H9 (cell line): ENCODE measurements at regions not wholly inside any gene's neighbourhood (a gene's known extent, or its start where the extent isn't known, plus 50 kb on each side); places are given as distances from the start of the nearest gene placed in this dataset.

ENCODE experiments used
- DNase-seq: peaks from one replicate; pipeline ENCODE4 v3.0.0-alpha.2; 2017
- H2AFZ ChIP-seq: one replicate; pipeline ENCODE4 v1.6.1; 2013; ENCODE audit warnings: mild to moderate bottlenecking, low read length, control low read depth, moderate library complexity
- H2AK5ac ChIP-seq: 2 replicates; pipeline ENCODE4 v1.6.1; 2013; ENCODE audit warnings: low read length, control low read depth, mixed read lengths; ENCODE audit not compliant: insufficient read length
- H2BK120ac ChIP-seq: one replicate; pipeline ENCODE4 v1.6.1; 2013; ENCODE audit warnings: low read depth, mild to moderate bottlenecking, low read length, control low read depth, inconsistent platforms; ENCODE audit not compliant: poor library complexity, severe bottlenecking
- H2BK12ac ChIP-seq: 2 replicates; pipeline ENCODE4 v1.6.1; 2013; ENCODE audit warnings: low read length, control low read depth, mixed read lengths, low read depth; ENCODE audit not compliant: insufficient read length
- H2BK15ac ChIP-seq: 2 replicates; pipeline ENCODE4 v1.6.1; 2013; ENCODE audit warnings: low read depth, low read length, control low read depth
- H2BK20ac ChIP-seq: one replicate; pipeline ENCODE4 v1.6.1; 2013; ENCODE audit warnings: low read depth, mild to moderate bottlenecking, low read length, control low read depth, inconsistent platforms; ENCODE audit not compliant: poor library complexity, severe bottlenecking
- H2BK5ac ChIP-seq: 2 replicates; pipeline ENCODE4 v1.6.1; 2013; ENCODE audit warnings: low read length, control low read depth, mixed read lengths; ENCODE audit not compliant: insufficient read length
- H3K14ac ChIP-seq: 2 replicates; pipeline ENCODE4 v1.6.1; 2013; ENCODE audit warnings: low read length, control low read depth; ENCODE audit not compliant: insufficient read depth
- H3K18ac ChIP-seq: 2 replicates; pipeline ENCODE4 v1.6.1; 2013; ENCODE audit warnings: low read depth, mild to moderate bottlenecking, mixed read lengths, low read length, control low read depth; ENCODE audit not compliant: insufficient read length
- H3K23ac ChIP-seq: 2 replicates; pipeline ENCODE4 v1.6.1; 2013; ENCODE audit warnings: low read length, control low read depth, mixed read lengths, low read depth; ENCODE audit not compliant: insufficient read length
- H3K23me2 ChIP-seq: 2 replicates; pipeline ENCODE4 v1.6.1; 2013; ENCODE audit warnings: low read depth, mild to moderate bottlenecking, mixed read lengths, low read length, control low read depth; ENCODE audit not compliant: insufficient read length, poor library complexity, severe bottlenecking
- H3K27ac ChIP-seq: 2 replicates; pipeline ENCODE4 v1.5.1; 2013; ENCODE audit warnings: low read length, control low read depth, mixed read lengths, low read depth; ENCODE audit not compliant: insufficient read length
- H3K27me3 ChIP-seq: 2 replicates; pipeline ENCODE4 v1.6.1; 2013; ENCODE audit warnings: low read length, control low read depth, inconsistent platforms; ENCODE audit not compliant: insufficient read depth
- H3K4ac ChIP-seq: 2 replicates; pipeline ENCODE4 v1.6.1; 2013; ENCODE audit warnings: low read depth, mild to moderate bottlenecking, control low read depth, inconsistent platforms, low read length, moderate library complexity
- H3K4me1 ChIP-seq: 2 replicates; pipeline ENCODE4 v1.6.1; 2013; ENCODE audit warnings: low read length, control low read depth, inconsistent platforms; ENCODE audit not compliant: insufficient read depth
- H3K4me2 ChIP-seq: 2 replicates; pipeline ENCODE4 v1.6.1; 2013; ENCODE audit warnings: low read length, control low read depth, mixed read lengths; ENCODE audit not compliant: insufficient read length, insufficient read depth
- H3K56ac ChIP-seq: 2 replicates; pipeline ENCODE4 v1.6.1; 2013; ENCODE audit warnings: low read depth, mild to moderate bottlenecking, mixed read lengths, low read length, control low read depth; ENCODE audit not compliant: insufficient read length
- H3K79me1 ChIP-seq: 2 replicates; pipeline ENCODE4 v1.6.1; 2013; ENCODE audit warnings: low read depth, mild to moderate bottlenecking, moderate library complexity, low read length, control low read depth, inconsistent platforms; ENCODE audit not compliant: insufficient read depth, poor library complexity, severe bottlenecking
- H3K79me2 ChIP-seq: 2 replicates; pipeline ENCODE4 v1.6.1; 2013; ENCODE audit warnings: low read length, control low read depth, inconsistent platforms; ENCODE audit not compliant: insufficient read depth
- H3K9ac ChIP-seq: 2 replicates; pipeline ENCODE4 v1.6.1; 2013; ENCODE audit warnings: low read length, control low read depth, mixed read lengths; ENCODE audit not compliant: insufficient read length; ENCODE audit errors: extremely low read depth
- H3K9me3 ChIP-seq: one replicate; pipeline ENCODE4 v1.6.1; 2013; ENCODE audit warnings: low read depth, low read length, inconsistent platforms; ENCODE audit not compliant: control insufficient read depth
- H3T11ph ChIP-seq: one replicate; pipeline ENCODE4 v1.6.1; 2013; ENCODE audit warnings: mild to moderate bottlenecking, low read length, control low read depth, inconsistent platforms
- H4K20me1 ChIP-seq: one replicate; pipeline ENCODE4 v1.6.1; 2013; ENCODE audit not compliant: control insufficient read depth, insufficient read length, insufficient read depth
- H4K5ac ChIP-seq: 2 replicates; pipeline ENCODE4 v1.6.1; 2013; ENCODE audit warnings: low read depth, mild to moderate bottlenecking, mixed read lengths, low read length, control low read depth; ENCODE audit not compliant: insufficient read length
- H4K8ac ChIP-seq: replicated peaks from 2 replicates; pipeline ENCODE4 v1.6.1; 2013; ENCODE audit warnings: low read length, control low read depth, mixed read lengths, low read depth; ENCODE audit not compliant: insufficient read length
- H4K91ac ChIP-seq: 2 replicates; pipeline ENCODE4 v1.6.1; 2013; ENCODE audit warnings: low read depth, mild to moderate bottlenecking, moderate library complexity, mixed read lengths, low read length, control low read depth; ENCODE audit not compliant: insufficient read length
- H3K27ac Mint-ChIP-seq, 3 experiments: 2 replicates in 2 of 3; 3 replicates in 1 of 3; pipeline ENCODE4 v1.8.0; 2020 to 2021; ENCODE audit warnings: mixed read lengths in 3 of 3, mild to moderate bottlenecking in 1 of 3, moderate library complexity in 1 of 3
- H3K27me3 Mint-ChIP-seq: 2 replicates; pipeline ENCODE4 v1.8.0; 2021; ENCODE audit warnings: low read depth, mild to moderate bottlenecking, moderate library complexity, mixed read lengths
- H3K36me3 Mint-ChIP-seq, 3 experiments: 2 replicates in 2 of 3; 3 replicates in 1 of 3; pipeline ENCODE4 v1.8.0; 2020 to 2021; ENCODE audit warnings: low read depth in 3 of 3, mixed read lengths in 3 of 3; ENCODE audit not compliant: insufficient read depth in 1 of 3
- H3K4me1 Mint-ChIP-seq, 2 experiments: 2 replicates each; pipeline ENCODE4 v1.8.0; 2020; ENCODE audit warnings: mixed read lengths in 2 of 2
- H3K4me3 Mint-ChIP-seq, 2 experiments: 2 replicates in 1 of 2; 3 replicates in 1 of 2; pipeline ENCODE4 v1.8.0; 2020 to 2021; ENCODE audit warnings: mild to moderate bottlenecking in 2 of 2, mixed read lengths in 2 of 2, moderate library complexity in 1 of 2
- H3K9me3 Mint-ChIP-seq, 2 experiments: 2 replicates in 1 of 2; 3 replicates in 1 of 2; pipeline ENCODE4 v1.8.0; 2020; ENCODE audit warnings: mild to moderate bottlenecking in 2 of 2, mixed read lengths in 2 of 2, moderate library complexity in 1 of 2
- CTCF ChIP-seq: fragments of 200-600 bp; sonication (generic); conservative IDR thresholded peaks from 3 replicates; pipeline ENCODE4 v1.8.0; 2021; ENCODE audit warnings: antibody characterized with exemption, mild to moderate bottlenecking
- WGBS: extraction: QIAGEN DNeasy Blood & Tissue Kit; methylation state at CpG from one replicate; pipeline ENCODE4 v1.1.7; 2013; ENCODE audit warnings: missing lambda C conversion rate, low lambda C conversion rate, mixed read lengths; ENCODE audit not compliant: insufficient read length; ENCODE audit errors: extremely low coverage; 5-methylcytosine and 5-hydroxymethylcytosine counted together

GRCh38 chr2:236849508-236849907 is 236.2 kb upstream of the COPS8 start:
- no peak overlapping the region for H3K23ac ChIP-seq
- no peaks in the 10 kb centered on the region for H3K79me2 ChIP-seq
- no peak overlapping the region for H4K91ac ChIP-seq
- H2BK15ac ChIP-seq, result no peak overlapping the region
- H3K27ac ChIP-seq, result no peak overlapping the region
- H3K27ac Mint-ChIP-seq, result no peak overlapping the region
- peaks cover 43 to 46% of the 10 kb centered on the region in 2 experiments for H3K4me1 Mint-ChIP-seq
- no peaks in the 10 kb centered on the region for H3K9me3 ChIP-seq
- H3K27me3 ChIP-seq, result no peaks in the 10 kb centered on the region; the same call in 1 of the 2 replicates
- no peaks in the 10 kb centered on the region for H3K79me1 ChIP-seq
- no peak overlapping the region for H2AFZ ChIP-seq
- DNase-seq, result no peak
- H3K4me1 ChIP-seq, result peaks cover 12% of the 10 kb centered on the region; the same call in 1 of the 2 replicates
- H3K4ac ChIP-seq, result no peak overlapping the region
- no peak overlapping the region for H3K4me3 Mint-ChIP-seq
- no peak overlapping the region for H2AK5ac ChIP-seq
- no peak overlapping the region for H3K9ac ChIP-seq
- no peak overlapping the region for H2BK12ac ChIP-seq
- no peak overlapping the region for H3K18ac ChIP-seq
- H2BK5ac ChIP-seq, result no peak overlapping the region
- no peak overlapping the region for H2BK120ac ChIP-seq
- no CpG with 5 or more reads among the region's 2 CpGs for WGBS
- H3K14ac ChIP-seq, result no peak overlapping the region
- no peak overlapping the region for H2BK20ac ChIP-seq
- no peak overlapping the region for H4K8ac ChIP-seq
- peaks cover 18% of the 10 kb centered on the region for H3K27me3 Mint-ChIP-seq
- no peaks in the 10 kb centered on the region for H3K23me2 ChIP-seq
- H4K20me1 ChIP-seq, result no peaks in the 10 kb centered on the region
- H3K4me2 ChIP-seq, result no peak overlapping the region
- no peak overlapping the region for H3K56ac ChIP-seq
- H4K5ac ChIP-seq, result no peak overlapping the region
- H3T11ph ChIP-seq, result no peak overlapping the region
- no peak for TF ChIP-seq CTCF
- H3K9me3 Mint-ChIP-seq, result peaks cover 14 to 19% of the 10 kb centered on the region in 2 experiments
- peaks cover 10 to 20% (median 10%) of the 10 kb centered on the region in 3 experiments for H3K36me3 Mint-ChIP-seq
